IPS-NIHi7 (cell line): ENCODE measurements at regions not wholly inside any gene's neighbourhood (a gene's known extent, or its start where the extent isn't known, plus 50 kb on each side); places are given as distances from the start of the nearest gene placed in this dataset.
"Not testable (repeated sequence)": the region's sequence is repeated elsewhere in the genome, so short reads cannot be mapped to it uniquely, and the experiment has no call there.

Source experiments
- DNase-seq: peaks from one replicate; pipeline ENCODE4 v3.0.0; 2012; ENCODE audit warnings: mixed read lengths; ENCODE audit errors: extremely low spot score

- no peak for DNase-seq
These were observed 174.8 kb downstream of the POLR2M start for GRCh38 chr15:57881361-57881760.

- DNase-seq = no peak
These were observed 175.5 kb downstream of the POLR2M start for GRCh38 chr15:57881972-57882371.

- DNase-seq = no peak
These were observed 177.2 kb downstream of the POLR2M start for GRCh38 chr15:57883701-57884100.

- no peak for DNase-seq
These were observed 178.4 kb downstream of the POLR2M start for GRCh38 chr15:57884936-57885335.

GRCh38 chr15:57885435-57885834, 178.9 kb downstream of the POLR2M start:
- no peak for DNase-seq

GRCh38 chr15:57887825-57888224, 177.7 kb downstream of the ALDH1A2 start:
- DNase-seq = no peak

- no peak for DNase-seq
These were observed 175.2 kb downstream of the ALDH1A2 start for GRCh38 chr15:57890351-57890750.

GRCh38 chr15:57890878-57891277, 174.6 kb downstream of the ALDH1A2 start:
- no peak for DNase-seq

- no peak for DNase-seq
These were observed 173.3 kb downstream of the ALDH1A2 start for GRCh38 chr15:57892181-57892580.

GRCh38 chr15:57893040-57893439, 172.5 kb downstream of the ALDH1A2 start:
- DNase-seq = no peak

- no peak for DNase-seq
These were observed 170.2 kb downstream of the ALDH1A2 start for GRCh38 chr15:57895291-57895690.

- DNase-seq = no peak
These were observed 169.4 kb downstream of the ALDH1A2 start for GRCh38 chr15:57896114-57896513.

- DNase-seq = not testable (repeated sequence)
These were observed 168.6 kb downstream of the ALDH1A2 start for GRCh38 chr15:57896899-57897298.

- DNase-seq = no peak
These were observed 167.6 kb downstream of the ALDH1A2 start for GRCh38 chr15:57897870-57898269.

GRCh38 chr15:57902155-57902554, 163.4 kb downstream of the ALDH1A2 start:
- DNase-seq = no peak
